Amygdala (tissue), 56 donors: ENCODE measurements at regions not wholly inside any gene's neighbourhood (a gene's known extent, or its start where the extent isn't known, plus 50 kb on each side); places are given as distances from the start of the nearest gene placed in this dataset.

Experiments used
- DNase-seq, 56 donors: peaks; one replicate each; lab custom pipeline; 2025; lab: John Stamatoyannopoulos, UW

GRCh38 chr9:4386819-4387218, 87.0 kb upstream of the GLIS3 start:
- no peak for DNase-seq

GRCh38 chr9:4384750-4385149, 84.9 kb upstream of the GLIS3 start:
- no peak for DNase-seq

- DNase-seq, result peak in 2 of 56 donors; percentile 5 to 6
Measured at GRCh38 chr9:4382722-4383317, 83.0 kb upstream of the GLIS3 start.

GRCh38 chr9:4381744-4382143, 81.9 kb upstream of the GLIS3 start:
- no peak for DNase-seq

- DNase-seq, result no peak
Measured at GRCh38 chr9:4380406-4380805, 80.5 kb upstream of the GLIS3 start.

- no peak for DNase-seq
Measured at GRCh38 chr9:4375424-4376200, 75.7 kb upstream of the GLIS3 start.

- DNase-seq, result peak in 2 of 56 donors; percentile 2 to 13
Measured at GRCh38 chr9:4371108-4371507, 71.2 kb upstream of the GLIS3 start.

- DNase-seq, result no peak
Measured at GRCh38 chr9:4370501-4370900, 70.6 kb upstream of the GLIS3 start.

GRCh38 chr9:4366591-4367330, 66.9 kb upstream of the GLIS3 start:
- DNase-seq, result peak in 53 of 56 donors; percentile 1 to 85 (median 49)

GRCh38 chr9:4365055-4365454, 65.2 kb upstream of the GLIS3 start:
- DNase-seq, result no peak

- no peak for DNase-seq
Measured at GRCh38 chr9:4362281-4362680, 62.4 kb upstream of the GLIS3 start.

- no peak for DNase-seq
Measured at GRCh38 chr9:4359016-4359415, 59.1 kb upstream of the GLIS3 start.

GRCh38 chr9:4357929-4358328, 58.1 kb upstream of the GLIS3 start:
- DNase-seq, result no peak

- DNase-seq, result no peak
Measured at GRCh38 chr9:4356306-4356705, 56.4 kb upstream of the GLIS3 start.

- no peak for DNase-seq
Measured at GRCh38 chr9:4353236-4353635, 53.4 kb upstream of the GLIS3 start.

- DNase-seq, result no peak
Measured at GRCh38 chr9:4349816-4350418, 50.0 kb upstream of the GLIS3 start.
